Loucy (cell line): ENCODE measurements at regions not wholly inside any gene's neighbourhood (a gene's known extent, or its start where the extent isn't known, plus 50 kb on each side); places are given as distances from the start of the nearest gene placed in this dataset.

Experiments
- H2AFZ ChIP-seq: fragments of 200-600 bp; sonication (generic); 2 replicates; pipeline ENCODE4 v1.6.0; 2016; ENCODE audit warnings: antibody characterized with exemption, mild to moderate bottlenecking, low read length, moderate library complexity
- H3F3A ChIP-seq: fragments of 200-600 bp; 2 replicates; pipeline ENCODE4 v1.6.0; 2016; ENCODE audit warnings: antibody characterized with exemption, low read depth, mild to moderate bottlenecking
- H3K27me3 ChIP-seq: fragments of 200-600 bp; sonication (generic); 2 replicates; pipeline ENCODE4 v1.6.1; 2014; ENCODE audit warnings: low read length, mild to moderate bottlenecking; ENCODE audit not compliant: insufficient read depth, poor library complexity, severe bottlenecking
- H3K36me3 ChIP-seq: fragments of 200-600 bp; sonication (generic); 2 replicates; pipeline ENCODE4 v1.6.1; 2016; ENCODE audit warnings: low read length; ENCODE audit not compliant: insufficient read depth
- H3K4me1 ChIP-seq: fragments of 200-600 bp; sonication (generic); 2 replicates; pipeline ENCODE4 v1.5.1; 2014; ENCODE audit warnings: low read length, mild to moderate bottlenecking; ENCODE audit not compliant: insufficient read depth, poor library complexity, severe bottlenecking
- H3K4me2 ChIP-seq: fragments of 200-600 bp; sonication (generic); 2 replicates; pipeline ENCODE4 v1.6.0; 2014; ENCODE audit warnings: antibody characterized with exemption, low read length, low read depth, mild to moderate bottlenecking; ENCODE audit not compliant: poor library complexity, severe bottlenecking
- H3K4me3 ChIP-seq: fragments of 200-600 bp; sonication (generic); 2 replicates; pipeline ENCODE4 v1.5.1; 2014; ENCODE audit warnings: low read length, mild to moderate bottlenecking, mixed read lengths; ENCODE audit not compliant: poor library complexity, severe bottlenecking
- H3K79me2 ChIP-seq: fragments of 200-600 bp; sonication (generic); 2 replicates; pipeline ENCODE4 v1.6.1; 2014; ENCODE audit warnings: low read length; ENCODE audit not compliant: insufficient read depth
- H3K9ac ChIP-seq: fragments of 200-600 bp; sonication (generic); 2 replicates; pipeline ENCODE4 v1.6.0; 2014; ENCODE audit warnings: mild to moderate bottlenecking, low read depth, low read length, moderate library complexity; ENCODE audit not compliant: poor library complexity, severe bottlenecking
- H3K9me2 ChIP-seq: fragments of 200-600 bp; sonication (generic); replicated peaks from 2 replicates; pipeline ENCODE4 v1.6.1; 2016; ENCODE audit warnings: low read depth, low read length, mixed read lengths
- H3K9me3 ChIP-seq: fragments of 200-600 bp; sonication (generic); 2 replicates; pipeline ENCODE4 v1.6.1; 2014; ENCODE audit warnings: mild to moderate bottlenecking, antibody characterized with exemption, low read length, low read depth; ENCODE audit not compliant: insufficient read depth
- H4K20me1 ChIP-seq: fragments of 200-600 bp; sonication (generic); 2 replicates; pipeline ENCODE4 v1.6.0; 2014; ENCODE audit warnings: antibody characterized with exemption, low read length, mild to moderate bottlenecking; ENCODE audit not compliant: insufficient read depth, poor library complexity, severe bottlenecking
- EZH2phosphoT487 ChIP-seq: fragments of 200-600 bp; IDR thresholded peaks from 2 replicates; pipeline ENCODE4 v1.6.1; 2018; ENCODE audit warnings: antibody characterized with exemption, mild to moderate bottlenecking, moderate library complexity, borderline replicate concordance
- TF ChIP-seq, protein P1 (sequence below): fragments of 200-600 bp; sonication (generic); conservative IDR thresholded peaks from 2 replicates; pipeline ENCODE4 v1.5.1; 2014; ENCODE audit warnings: mild to moderate bottlenecking, antibody characterized with exemption, low read length

DNA sequence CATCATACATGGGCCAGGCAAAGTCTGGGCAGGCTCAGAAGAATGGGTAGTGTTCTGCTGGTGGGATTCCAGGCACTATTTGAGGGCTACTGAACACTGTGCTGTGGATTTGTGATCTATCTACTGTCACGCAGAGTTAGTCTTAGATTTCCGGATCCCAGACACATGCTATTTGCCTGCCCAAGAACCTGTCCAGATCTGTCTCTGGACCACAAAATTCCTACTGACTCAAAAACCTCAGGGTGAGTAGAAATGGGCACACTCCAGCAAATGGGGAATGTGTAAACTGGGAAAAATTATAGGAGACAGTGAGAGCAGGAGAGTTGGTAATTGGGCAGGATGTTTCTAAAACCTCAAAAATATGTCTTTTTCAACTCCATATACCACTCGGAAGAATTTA lies 129.9 kb downstream of the GALC start:
- H2AFZ ChIP-seq: no peak overlapping the region
- H3K4me1 ChIP-seq: no peaks in the 10 kb centered on the region
- H3K27me3 ChIP-seq: no peaks in the 10 kb centered on the region
- H3K4me2 ChIP-seq: no peak overlapping the region
- H3K9ac ChIP-seq: no peak overlapping the region
- no peaks in the 10 kb centered on the region; the same call in 1 of the 2 replicates for H3K9me3 ChIP-seq
- no peak overlapping the region for H3K4me3 ChIP-seq
- no peak for TF ChIP-seq EZH2phosphoT487
- TF ChIP-seq, protein P1, sequence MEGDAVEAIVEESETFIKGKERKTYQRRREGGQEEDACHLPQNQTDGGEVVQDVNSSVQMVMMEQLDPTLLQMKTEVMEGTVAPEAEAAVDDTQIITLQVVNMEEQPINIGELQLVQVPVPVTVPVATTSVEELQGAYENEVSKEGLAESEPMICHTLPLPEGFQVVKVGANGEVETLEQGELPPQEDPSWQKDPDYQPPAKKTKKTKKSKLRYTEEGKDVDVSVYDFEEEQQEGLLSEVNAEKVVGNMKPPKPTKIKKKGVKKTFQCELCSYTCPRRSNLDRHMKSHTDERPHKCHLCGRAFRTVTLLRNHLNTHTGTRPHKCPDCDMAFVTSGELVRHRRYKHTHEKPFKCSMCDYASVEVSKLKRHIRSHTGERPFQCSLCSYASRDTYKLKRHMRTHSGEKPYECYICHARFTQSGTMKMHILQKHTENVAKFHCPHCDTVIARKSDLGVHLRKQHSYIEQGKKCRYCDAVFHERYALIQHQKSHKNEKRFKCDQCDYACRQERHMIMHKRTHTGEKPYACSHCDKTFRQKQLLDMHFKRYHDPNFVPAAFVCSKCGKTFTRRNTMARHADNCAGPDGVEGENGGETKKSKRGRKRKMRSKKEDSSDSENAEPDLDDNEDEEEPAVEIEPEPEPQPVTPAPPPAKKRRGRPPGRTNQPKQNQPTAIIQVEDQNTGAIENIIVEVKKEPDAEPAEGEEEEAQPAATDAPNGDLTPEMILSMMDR: no peak
- H4K20me1 ChIP-seq: no peaks in the 10 kb centered on the region
- no peaks in the 10 kb centered on the region for H3K9me2 ChIP-seq
- H3F3A ChIP-seq: no peaks in the 10 kb centered on the region
- no peaks in the 10 kb centered on the region for H3K79me2 ChIP-seq
- H3K36me3 ChIP-seq: no peaks in the 10 kb centered on the region

DNA sequence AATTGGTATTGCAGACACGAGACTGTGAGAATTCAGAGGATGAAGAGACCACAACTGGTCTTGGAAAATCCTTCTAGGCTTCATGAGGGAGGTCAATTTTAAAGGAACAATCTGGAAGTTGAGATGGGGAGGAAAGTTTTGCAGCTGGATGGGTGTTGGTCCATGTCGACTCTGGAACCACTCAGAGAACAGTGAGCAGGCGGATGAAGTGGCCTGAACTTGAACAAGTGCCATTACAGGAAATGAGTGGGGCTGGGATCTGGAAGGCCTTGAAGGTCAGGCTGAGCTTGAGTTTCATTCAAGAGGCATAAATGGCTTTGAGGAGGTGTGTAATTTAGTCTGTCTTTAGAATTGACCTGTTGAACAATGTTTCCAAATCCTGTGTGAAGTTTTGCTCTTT lies 140.9 kb downstream of the GALC start:
- Histone ChIP-seq H3K36me3 (no peaks in the 10 kb centered on the region), H4K20me1 (no peaks in the 10 kb centered on the region), H3F3A (no peaks in the 10 kb centered on the region), H3K27me3 (no peaks in the 10 kb centered on the region), H3K79me2 (no peaks in the 10 kb centered on the region), H2AFZ (no peak overlapping the region), H3K9me3 (no peaks in the 10 kb centered on the region), H3K4me1 (no peaks in the 10 kb centered on the region), H3K9ac (no peak overlapping the region), H3K9me2 (no peaks in the 10 kb centered on the region), H3K4me3 (no peak overlapping the region), H3K4me2 (no peak overlapping the region)
- no peak for TF ChIP-seq EZH2phosphoT487
- TF ChIP-seq, protein P1: no peak

DNA sequence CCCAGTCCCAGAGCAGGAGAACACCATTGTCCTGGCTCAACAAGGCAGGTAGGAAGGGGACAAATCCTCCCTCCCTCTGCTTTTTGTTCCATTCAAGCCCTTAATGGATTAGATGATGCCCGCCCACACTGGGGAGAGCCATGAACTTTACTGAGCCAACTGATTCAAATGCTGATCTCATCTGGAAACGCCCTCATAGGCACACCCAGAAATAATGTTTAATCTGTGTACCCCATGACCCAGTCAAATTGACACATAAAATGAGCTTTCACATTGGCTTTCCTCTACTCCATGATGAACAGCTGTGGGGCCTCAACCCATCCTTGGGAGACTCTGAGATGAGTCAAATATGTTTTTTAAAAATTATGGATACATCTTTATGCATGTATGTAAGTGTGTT lies 141.8 kb downstream of the GALC start:
- no peak for TF ChIP-seq EZH2phosphoT487
- TF ChIP-seq, protein P1: no peak
- no peaks in the 10 kb centered on the region for H3K9me3 ChIP-seq

More for the DNA sequence above, 141.8 kb downstream of the GALC start:
- Histone ChIP-seq H3K4me2 (no peak overlapping the region), H3K4me3 (no peak overlapping the region), H2AFZ (no peak overlapping the region), H3K4me1 (no peaks in the 10 kb centered on the region), H3K9me2 (no peaks in the 10 kb centered on the region), H3K27me3 (no peaks in the 10 kb centered on the region), H3K79me2 (no peaks in the 10 kb centered on the region), H4K20me1 (no peaks in the 10 kb centered on the region), H3K9ac (no peak overlapping the region), H3K36me3 (no peaks in the 10 kb centered on the region), H3F3A (no peaks in the 10 kb centered on the region)
